Lower leg skin (tissue), 4 donors: ENCODE measurements at regions not wholly inside any gene's neighbourhood (a gene's known extent, or its start where the extent isn't known, plus 50 kb on each side); places are given as distances from the start of the nearest gene placed in this dataset.
"Not testable (repeated sequence)": the region's sequence is repeated elsewhere in the genome, so short reads cannot be mapped to it uniquely, and the experiment has no call there.

ENCODE experiments used
- DNase-seq, 2 donors: peaks; one replicate each; pipeline ENCODE4 v3.0.0-alpha.2; 2019; ENCODE audit warnings: low spot score in 2 of 2
- H3K4me3 ChIP-seq: fragments of 200-600 bp; sonication (generic); 2 replicates; pipeline ENCODE4 v1.5.1; 2017; ENCODE audit warnings: mild to moderate bottlenecking, low read depth; ENCODE audit not compliant: poor library complexity, severe bottlenecking
- POLR2A ChIP-seq, 2 donors: fragments of 450-650 bp; IDR thresholded peaks; one replicate each; pipeline ENCODE4 v1.6.1; 2016 to 2017; ENCODE audit warnings: antibody characterized with exemption in 2 of 2, mild to moderate bottlenecking in 1 of 2, moderate library complexity in 1 of 2
- WGBS, 2 donors: methylation state at CpG; one replicate each; pipeline ENCODE4 v1.1.5; 2018; 5-methylcytosine and 5-hydroxymethylcytosine counted together
- intact Hi-C: fragments of 100-400 bp; cut with DNase I; formaldehyde crosslinking; loops from one replicate; pipeline ENCODE4 v1.15.0; 2023; ENCODE audit warnings: low total_unique reads
- TF ChIP-seq, protein P1 (sequence below), 3 donors: fragments of 450-650 bp; IDR thresholded peaks; one replicate each; pipeline ENCODE4 v1.5.1; 2016; ENCODE audit warnings: antibody characterized with exemption in 3 of 3, mild to moderate bottlenecking in 3 of 3, moderate library complexity in 2 of 3

DNA sequence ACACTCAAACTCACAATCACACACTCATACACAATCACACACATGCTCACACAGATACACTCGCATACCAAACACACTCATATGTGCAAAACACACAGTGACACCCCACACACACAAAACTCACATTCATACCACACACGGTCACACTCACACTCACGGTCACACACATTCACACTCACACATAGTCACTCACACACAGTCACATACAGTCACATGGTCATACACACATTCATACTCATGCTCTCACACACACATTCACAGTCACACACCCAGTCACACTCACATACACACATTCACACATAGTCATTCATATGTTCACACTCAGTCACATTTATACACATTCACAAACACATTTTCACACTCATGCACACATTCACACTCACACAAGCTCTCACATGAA is 296.0 kb upstream of the RNF32 start:
- WGBS, 2 donors, result 90 to 98% methylated on average over 3 of the region's 3 CpGs
- TF ChIP-seq, protein P1, sequence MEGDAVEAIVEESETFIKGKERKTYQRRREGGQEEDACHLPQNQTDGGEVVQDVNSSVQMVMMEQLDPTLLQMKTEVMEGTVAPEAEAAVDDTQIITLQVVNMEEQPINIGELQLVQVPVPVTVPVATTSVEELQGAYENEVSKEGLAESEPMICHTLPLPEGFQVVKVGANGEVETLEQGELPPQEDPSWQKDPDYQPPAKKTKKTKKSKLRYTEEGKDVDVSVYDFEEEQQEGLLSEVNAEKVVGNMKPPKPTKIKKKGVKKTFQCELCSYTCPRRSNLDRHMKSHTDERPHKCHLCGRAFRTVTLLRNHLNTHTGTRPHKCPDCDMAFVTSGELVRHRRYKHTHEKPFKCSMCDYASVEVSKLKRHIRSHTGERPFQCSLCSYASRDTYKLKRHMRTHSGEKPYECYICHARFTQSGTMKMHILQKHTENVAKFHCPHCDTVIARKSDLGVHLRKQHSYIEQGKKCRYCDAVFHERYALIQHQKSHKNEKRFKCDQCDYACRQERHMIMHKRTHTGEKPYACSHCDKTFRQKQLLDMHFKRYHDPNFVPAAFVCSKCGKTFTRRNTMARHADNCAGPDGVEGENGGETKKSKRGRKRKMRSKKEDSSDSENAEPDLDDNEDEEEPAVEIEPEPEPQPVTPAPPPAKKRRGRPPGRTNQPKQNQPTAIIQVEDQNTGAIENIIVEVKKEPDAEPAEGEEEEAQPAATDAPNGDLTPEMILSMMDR (IDR thresholded peaks at IDR 0.05), result peak in 1 of 3 donors; percentile 44
- no peak for TF ChIP-seq POLR2A (IDR thresholded peaks at IDR 0.05)
- DNase-seq, result no peak
- intact Hi-C loops, result no loop called here
- no peak overlapping the region for H3K4me3 ChIP-seq

DNA sequence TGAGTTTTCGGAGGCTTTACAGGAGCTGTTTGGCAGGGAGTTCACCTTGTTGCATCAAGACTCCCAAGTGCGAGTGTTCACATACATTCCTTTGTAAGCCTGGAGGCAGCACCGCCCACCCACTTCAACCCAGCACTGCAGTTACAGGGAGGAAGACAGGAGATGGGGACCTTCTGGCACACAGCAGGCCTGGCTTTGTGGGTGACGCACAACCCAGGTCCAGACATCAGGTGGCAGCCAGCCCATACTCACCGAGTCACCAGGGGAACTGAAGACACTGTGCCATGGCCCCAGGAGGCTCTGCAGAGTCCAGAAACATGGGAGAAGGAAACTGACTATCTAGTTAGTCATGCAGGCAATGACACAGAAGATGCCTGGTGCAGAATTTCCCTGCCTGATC is 305.9 kb upstream of the RNF32 start:
- WGBS, 2 donors, result 65 to 67% methylated on average over 5 of the region's 5 CpGs
- intact Hi-C loops, result no loop called here
- TF ChIP-seq POLR2A (IDR thresholded peaks at IDR 0.05), result no peak
- TF ChIP-seq, protein P1 (IDR thresholded peaks at IDR 0.05), result no peak
- no peak for DNase-seq
- H3K4me3 ChIP-seq, result no peak overlapping the region

DNA sequence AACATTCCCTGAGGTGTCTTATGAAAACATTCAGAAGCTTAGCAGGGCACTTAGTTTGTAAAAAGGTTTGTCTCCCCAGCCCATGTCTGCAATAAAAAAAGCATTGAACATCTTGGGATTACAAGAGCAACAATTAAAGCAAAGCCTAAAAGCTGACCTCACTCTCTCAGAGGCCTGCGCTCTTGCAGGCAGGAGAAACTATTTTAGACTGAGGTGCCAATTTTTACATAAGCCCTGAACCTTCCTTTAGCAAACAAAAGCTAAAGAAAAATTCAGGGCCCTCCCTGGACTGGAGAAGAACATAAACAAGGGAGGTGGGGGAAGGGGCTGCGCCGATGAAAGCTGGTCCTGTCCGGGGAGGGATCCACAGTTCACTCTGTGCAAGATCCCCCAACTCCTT is 312.7 kb upstream of the RNF32 start:
- intact Hi-C loops, result no loop called here
- DNase-seq, result no peak
- no peak overlapping the region for H3K4me3 ChIP-seq
- 64 to 68% methylated on average over 4 of the region's 4 CpGs for WGBS, 2 donors
- TF ChIP-seq, protein P1 (IDR thresholded peaks at IDR 0.05), result no peak
- no peak for TF ChIP-seq POLR2A (IDR thresholded peaks at IDR 0.05)

DNA sequence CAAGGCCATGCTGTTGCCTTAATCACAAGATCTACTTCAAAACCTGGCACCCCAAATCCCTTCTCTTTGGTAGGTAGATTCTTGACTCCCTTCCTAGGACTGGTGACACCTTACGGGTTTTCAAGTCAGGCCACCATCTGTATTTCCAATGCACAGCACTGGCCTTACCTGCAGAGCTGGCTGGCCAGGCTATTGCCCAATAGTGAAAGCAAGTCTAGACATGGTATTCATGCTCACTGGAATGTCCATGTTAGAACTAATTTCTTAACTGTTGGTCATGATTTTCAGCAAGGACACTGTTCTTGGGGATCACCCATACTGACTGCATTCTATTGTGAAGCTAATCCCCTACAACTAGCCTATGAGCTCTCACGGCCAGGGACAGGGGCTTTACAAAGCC is 313.1 kb upstream of the RNF32 start:
- TF ChIP-seq, protein P1 (IDR thresholded peaks at IDR 0.05), result no peak
- TF ChIP-seq POLR2A (IDR thresholded peaks at IDR 0.05), result no peak
- intact Hi-C loops, result no loop called here
- DNase-seq, result no peak
- H3K4me3 ChIP-seq, result no peak overlapping the region
- 61 to 78% methylated on average over 2 of the region's 2 CpGs for WGBS, 2 donors

DNA sequence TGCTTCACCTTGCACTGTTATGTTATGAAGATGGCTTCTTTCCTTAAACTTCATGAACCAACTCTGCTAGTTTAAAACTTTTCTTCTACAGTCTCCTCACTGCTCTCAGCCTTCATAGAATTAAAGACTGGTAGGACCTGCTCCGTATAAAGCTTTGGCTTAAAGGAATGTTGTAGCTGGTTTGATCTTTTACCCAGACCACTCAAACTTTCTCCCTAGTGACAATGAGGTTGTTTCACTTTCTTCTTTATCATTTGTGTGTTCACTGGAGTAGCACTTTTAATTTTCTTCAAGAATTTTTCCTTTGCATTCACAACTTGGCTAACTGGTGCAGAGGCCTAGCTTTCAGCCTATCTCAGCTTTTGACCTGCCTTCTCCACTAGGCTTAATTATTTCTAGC is 316.4 kb upstream of the RNF32 start:
- TF ChIP-seq, protein P1 (IDR thresholded peaks at IDR 0.05), result no peak
- TF ChIP-seq POLR2A (IDR thresholded peaks at IDR 0.05), result no peak
- WGBS, 2 donors, result 63% methylated on average over 1 of the region's 1 CpG
- H3K4me3 ChIP-seq, result no peak overlapping the region
- no peak for DNase-seq
- intact Hi-C loops, result no loop called here

DNA sequence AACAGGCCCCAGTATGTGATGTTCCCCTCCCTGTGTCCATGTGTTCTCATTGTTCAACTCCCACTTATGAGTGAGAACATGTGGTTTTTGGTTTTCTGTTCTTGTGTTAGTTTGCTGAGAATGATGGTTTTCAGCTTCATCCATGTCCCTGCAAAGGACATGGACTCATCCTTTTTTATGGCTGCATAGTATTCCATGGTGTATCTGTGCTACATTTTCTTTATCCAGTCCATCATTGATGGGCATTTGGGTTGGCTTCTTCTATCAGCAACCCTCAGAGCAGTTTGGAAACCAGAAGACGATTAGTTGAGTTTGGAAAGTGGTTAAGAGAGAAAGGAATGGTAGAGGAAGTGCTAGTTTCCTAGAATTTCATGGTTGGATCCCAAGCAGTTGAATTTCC is 319.1 kb upstream of the RNF32 start:
- WGBS, 2 donors, result 47 to 66% methylated on average over 1 of the region's 1 CpG
- H3K4me3 ChIP-seq, DNase-seq, intact Hi-C loops: not testable (repeated sequence)
